Stimulated activated naive CD8-positive, alpha-beta T cell treated with anti-CD3 and anti-CD28 coated beads, Interleukin-15, amount 100 ng/mL, for 72 hours (primary cell): ENCODE measurements at regions not wholly inside any gene's neighbourhood (a gene's known extent, or its start where the extent isn't known, plus 50 kb on each side); places are given as distances from the start of the nearest gene placed in this dataset.

Experiments
- ATAC-seq: fragments of 150-1000 bp; cut with Tn5 transposase; 2 replicates; pipeline ENCODE4 v1.10.0; 2021; ENCODE audit warnings: mild to moderate bottlenecking, moderate library complexity
- DNase-seq, 2 donors: peaks; one replicate each; pipeline ENCODE4 v3.0.0; 2021 to 2022
- H3K27ac Mint-ChIP-seq, 2 donors: one replicate each; pipeline ENCODE4 v1.8.0; 2022; ENCODE audit warnings: mild to moderate bottlenecking in 2 of 2, mixed read lengths in 2 of 2, moderate library complexity in 2 of 2
- H3K27me3 Mint-ChIP-seq: one replicate; pipeline ENCODE4 v1.8.0; 2022; ENCODE audit warnings: mixed read lengths
- H3K4me1 Mint-ChIP-seq: one replicate; pipeline ENCODE4 v1.8.0; 2022; ENCODE audit warnings: mild to moderate bottlenecking, mixed read lengths
- H3K4me3 Mint-ChIP-seq, 2 donors: one replicate each; pipeline ENCODE4 v1.8.0; 2022; ENCODE audit warnings: mild to moderate bottlenecking in 2 of 2, mixed read lengths in 2 of 2, moderate library complexity in 1 of 2
- H3K9me3 Mint-ChIP-seq, 2 donors: one replicate each; pipeline ENCODE4 v1.8.0; 2022; ENCODE audit warnings: mixed read lengths in 2 of 2

- DNase-seq, result no peak
- Mint-ChIP-seq H3K4me3 (no peak overlapping the region), H3K9me3 (peaks cover 0 to 8% of the 10 kb centered on the region in 2 donors)
Observed at GRCh38 chr4:41366911-41367517, 110.3 kb downstream of the UCHL1 start.

GRCh38 chr4:41369680-41370079 is 113.0 kb downstream of the UCHL1 start:
- H3K27me3 Mint-ChIP-seq, result peaks cover 21% of the 10 kb centered on the region
- H3K9me3 Mint-ChIP-seq, result peaks cover 0 to 14% of the 10 kb centered on the region in 2 donors
- DNase-seq (no peak), ATAC-seq (no peak)
- H3K27ac Mint-ChIP-seq, result no peak overlapping the region
- H3K4me3 Mint-ChIP-seq, result no peak overlapping the region
- H3K4me1 Mint-ChIP-seq, result no peaks in the 10 kb centered on the region

More at GRCh38 chr4:41366911-41367517, 110.3 kb downstream of the UCHL1 start:
- H3K4me1 Mint-ChIP-seq, result no peaks in the 10 kb centered on the region
- H3K27ac Mint-ChIP-seq, result no peak overlapping the region
- H3K27me3 Mint-ChIP-seq, result peaks cover 40% of the 10 kb centered on the region
- ATAC-seq, result no peak

GRCh38 chr4:41373221-41373620 is 116.5 kb downstream of the UCHL1 start:
- no peak overlapping the region for H3K4me3 Mint-ChIP-seq
- peaks cover 9% of the 10 kb centered on the region for H3K27me3 Mint-ChIP-seq
- ATAC-seq (no peak), DNase-seq (no peak)
- no peak overlapping the region for H3K27ac Mint-ChIP-seq
- H3K4me1 Mint-ChIP-seq, result no peaks in the 10 kb centered on the region
- peaks cover 0 to 19% of the 10 kb centered on the region in 2 donors for H3K9me3 Mint-ChIP-seq

GRCh38 chr4:41374490-41374889 is 117.8 kb downstream of the UCHL1 start:
- no peak for ATAC-seq
- Mint-ChIP-seq H3K9me3 (peaks cover 9 to 24% of the 10 kb centered on the region in 2 donors), H3K4me1 (no peaks in the 10 kb centered on the region), H3K4me3 (no peak overlapping the region), H3K27me3 (peaks cover 9% of the 10 kb centered on the region), H3K27ac (no peak overlapping the region)
- DNase-seq, result no peak

- H3K4me3 Mint-ChIP-seq, result no peak overlapping the region
- DNase-seq (no peak), ATAC-seq (no peak)
- H3K27ac Mint-ChIP-seq, result no peak overlapping the region
- no peaks in the 10 kb centered on the region for H3K4me1 Mint-ChIP-seq
- H3K27me3 Mint-ChIP-seq, result peaks cover 9% of the 10 kb centered on the region
- peaks cover 9 to 24% of the 10 kb centered on the region in 2 donors for H3K9me3 Mint-ChIP-seq
Observed at GRCh38 chr4:41375561-41375960, 118.8 kb downstream of the UCHL1 start.

- Mint-ChIP-seq H3K9me3 (peaks cover 9 to 16% of the 10 kb centered on the region in 2 donors), H3K4me1 (no peaks in the 10 kb centered on the region), H3K4me3 (no peak overlapping the region), H3K27me3 (no peaks in the 10 kb centered on the region), H3K27ac (no peak overlapping the region)
- DNase-seq (no peak), ATAC-seq (no peak)
Observed at GRCh38 chr4:41377196-41377595, 120.5 kb downstream of the UCHL1 start.

- H3K27me3 Mint-ChIP-seq, result no peaks in the 10 kb centered on the region
- no peak overlapping the region for H3K27ac Mint-ChIP-seq
- no peak overlapping the region for H3K4me3 Mint-ChIP-seq
- ATAC-seq (no peak), DNase-seq (no peak)
- no peaks in the 10 kb centered on the region for H3K4me1 Mint-ChIP-seq
- peaks cover 9 to 10% of the 10 kb centered on the region in 2 donors for H3K9me3 Mint-ChIP-seq
Observed at GRCh38 chr4:41379230-41379629, 122.5 kb downstream of the UCHL1 start.

- Mint-ChIP-seq H3K9me3 (peaks cover 9 to 10% of the 10 kb centered on the region in 2 donors), H3K27me3 (no peaks in the 10 kb centered on the region), H3K4me1 (no peaks in the 10 kb centered on the region), H3K4me3 (no peak overlapping the region), H3K27ac (no peak overlapping the region)
- ATAC-seq (no peak), DNase-seq (no peak)
Observed at GRCh38 chr4:41380511-41381157, 123.9 kb downstream of the UCHL1 start.

GRCh38 chr4:41381384-41381783 is 124.7 kb downstream of the UCHL1 start:
- Mint-ChIP-seq H3K27me3 (no peaks in the 10 kb centered on the region), H3K4me1 (no peaks in the 10 kb centered on the region), H3K4me3 (no peak overlapping the region), H3K9me3 (peaks cover 9 to 10% of the 10 kb centered on the region in 2 donors), H3K27ac (no peak overlapping the region)
- DNase-seq, result no peak
- ATAC-seq, result no peak

- DNase-seq, result no peak
- Mint-ChIP-seq H3K9me3 (no peaks in the 10 kb centered on the region), H3K4me3 (no peak overlapping the region), H3K27me3 (no peaks in the 10 kb centered on the region), H3K27ac (no peak overlapping the region), H3K4me1 (no peaks in the 10 kb centered on the region)
- ATAC-seq, result no peak
Observed at GRCh38 chr4:41384992-41385391, 128.3 kb downstream of the UCHL1 start.

- Mint-ChIP-seq H3K27me3 (no peaks in the 10 kb centered on the region), H3K4me3 (no peak overlapping the region), H3K9me3 (no peaks in the 10 kb centered on the region), H3K4me1 (no peaks in the 10 kb centered on the region), H3K27ac (no peak overlapping the region)
- DNase-seq (no peak), ATAC-seq (no peak)
Observed at GRCh38 chr4:41385481-41385880, 128.8 kb downstream of the UCHL1 start.

- Mint-ChIP-seq H3K4me3 (no peak overlapping the region), H3K27ac (no peak overlapping the region), H3K27me3 (no peaks in the 10 kb centered on the region), H3K9me3 (no peaks in the 10 kb centered on the region), H3K4me1 (no peaks in the 10 kb centered on the region)
- DNase-seq (no peak), ATAC-seq (no peak)
Observed at GRCh38 chr4:41388080-41388479, 131.4 kb downstream of the UCHL1 start.

- H3K9me3 Mint-ChIP-seq, result no peaks in the 10 kb centered on the region
- no peak for DNase-seq
Observed at GRCh38 chr4:41389356-41389755, 132.6 kb downstream of the UCHL1 start.

GRCh38 chr4:41390661-41391060 is 133.9 kb downstream of the UCHL1 start:
- no peak overlapping the region for H3K4me3 Mint-ChIP-seq
- H3K4me1 Mint-ChIP-seq, result no peaks in the 10 kb centered on the region
- no peaks in the 10 kb centered on the region for H3K9me3 Mint-ChIP-seq
- DNase-seq, result no peak
- no peak for ATAC-seq
- H3K27ac Mint-ChIP-seq, result no peak overlapping the region
- H3K27me3 Mint-ChIP-seq, result no peaks in the 10 kb centered on the region

More at GRCh38 chr4:41389356-41389755, 132.6 kb downstream of the UCHL1 start:
- no peak overlapping the region for H3K4me3 Mint-ChIP-seq
- ATAC-seq, result no peak
- H3K4me1 Mint-ChIP-seq, result no peaks in the 10 kb centered on the region
- no peaks in the 10 kb centered on the region for H3K27me3 Mint-ChIP-seq
- H3K27ac Mint-ChIP-seq, result no peak overlapping the region

- Mint-ChIP-seq H3K9me3 (no peaks in the 10 kb centered on the region), H3K4me3 (no peak overlapping the region), H3K4me1 (no peaks in the 10 kb centered on the region), H3K27me3 (no peaks in the 10 kb centered on the region), H3K27ac (no peak overlapping the region)
- ATAC-seq (no peak), DNase-seq (no peak)
Observed at GRCh38 chr4:41391271-41391670, 134.5 kb downstream of the UCHL1 start.

GRCh38 chr4:41394481-41394894 is 137.8 kb downstream of the UCHL1 start:
- Mint-ChIP-seq H3K4me1 (no peaks in the 10 kb centered on the region), H3K27ac (no peak overlapping the region), H3K9me3 (no peaks in the 10 kb centered on the region), H3K27me3 (no peaks in the 10 kb centered on the region), H3K4me3 (no peak overlapping the region)
- ATAC-seq (no peak), DNase-seq (no peak)

- Mint-ChIP-seq H3K9me3 (no peaks in the 10 kb centered on the region), H3K27me3 (no peaks in the 10 kb centered on the region), H3K4me3 (no peak overlapping the region), H3K4me1 (no peaks in the 10 kb centered on the region), H3K27ac (no peak overlapping the region)
- DNase-seq, result no peak
- no peak for ATAC-seq
Observed at GRCh38 chr4:41396214-41396613, 139.5 kb downstream of the UCHL1 start.
